ENCODE measurements at regions not wholly inside any gene's neighbourhood (a gene's known extent, or its start where the extent isn't known, plus 50 kb on each side); places are given as distances from the start of the nearest gene placed in this dataset.
"Not testable (repeated sequence)": the region's sequence is repeated elsewhere in the genome, so short reads cannot be mapped to it uniquely, and the experiment has no call there.

DNA sequence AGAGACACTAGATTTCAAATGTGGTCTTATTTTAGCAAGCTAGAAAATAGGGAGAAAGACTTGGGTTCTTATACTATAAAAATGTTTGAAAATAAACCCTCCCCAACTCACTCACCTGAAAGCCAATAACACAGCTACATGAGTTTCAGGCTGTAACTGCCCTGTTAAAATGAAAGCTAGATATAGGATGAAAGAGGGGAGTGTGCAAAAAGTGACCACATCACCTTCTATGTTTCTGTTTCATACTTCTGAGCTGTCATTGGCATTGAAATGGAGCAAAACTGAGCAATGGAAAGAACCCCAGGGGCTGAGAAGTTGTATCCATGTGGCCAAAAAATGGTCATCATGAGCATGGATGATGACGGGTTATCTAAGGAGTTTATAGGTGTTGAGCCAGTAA, 148.1 kb upstream of the TENT5A start:
- no peak for DNase-seq

DNA sequence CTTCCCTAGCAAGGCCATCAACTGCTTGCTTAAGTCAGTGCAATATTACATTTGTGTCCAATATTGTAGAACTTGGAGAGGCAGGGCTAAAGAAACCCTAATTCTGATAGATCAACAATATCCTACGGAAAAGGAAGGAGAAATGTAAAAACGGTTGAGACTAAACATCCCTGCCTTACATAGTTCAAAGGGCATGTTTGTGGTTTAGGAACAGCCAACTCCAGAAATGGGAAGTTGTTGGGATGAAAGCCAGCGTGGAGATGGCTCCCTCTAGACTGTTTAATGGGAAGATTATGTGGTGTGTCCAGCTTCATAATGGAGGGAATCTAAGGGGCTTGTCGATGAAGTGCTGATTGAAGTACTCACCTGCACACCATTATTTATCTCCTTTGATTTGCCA, 145.3 kb upstream of the TENT5A start:
- no peak for DNase-seq

DNA sequence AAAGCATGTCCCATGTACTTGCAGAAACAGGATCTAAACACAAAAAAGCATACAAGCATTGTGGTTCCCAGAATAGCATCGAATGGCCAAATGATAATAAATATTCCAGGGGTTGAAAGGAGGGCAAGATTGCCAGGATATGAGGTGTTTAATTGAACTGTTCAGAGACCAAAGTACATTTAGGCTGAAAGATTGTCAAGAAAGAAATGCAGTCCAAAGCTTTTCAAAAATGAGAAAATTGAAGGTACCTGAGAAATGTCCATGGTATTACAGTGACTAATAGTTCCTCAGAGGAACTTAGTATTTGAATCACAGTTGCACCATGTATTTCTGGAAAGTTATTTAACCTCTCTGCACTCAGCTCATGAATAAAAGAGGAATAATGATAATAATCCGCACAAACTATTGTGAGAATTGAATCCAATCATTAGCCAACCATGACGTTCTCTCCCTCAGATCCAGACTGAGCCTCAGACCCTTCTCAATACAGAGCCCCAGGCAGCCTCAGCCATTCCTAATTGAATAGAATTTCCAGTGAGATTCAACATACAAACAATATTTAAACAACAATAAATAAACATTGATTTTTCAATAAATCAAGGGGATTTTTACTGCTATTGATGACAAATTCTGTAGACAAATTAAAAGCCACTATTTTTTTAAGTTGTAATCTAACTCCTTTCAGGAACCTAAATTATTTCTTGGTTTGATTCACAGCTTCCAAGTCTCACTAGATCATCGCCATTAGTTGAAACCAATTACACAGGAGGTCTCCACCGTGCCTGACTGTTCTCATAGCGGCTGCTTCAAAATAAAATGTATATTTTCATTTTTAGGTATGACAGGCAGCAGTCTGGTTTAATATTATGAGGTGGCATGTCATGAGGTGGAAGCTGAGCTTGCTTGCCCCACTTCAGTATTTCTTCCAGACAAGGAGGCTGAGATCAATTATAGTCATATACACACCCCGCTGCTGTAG, 144.3 kb upstream of the TENT5A start:
- DNase-seq, result no peak

DNA sequence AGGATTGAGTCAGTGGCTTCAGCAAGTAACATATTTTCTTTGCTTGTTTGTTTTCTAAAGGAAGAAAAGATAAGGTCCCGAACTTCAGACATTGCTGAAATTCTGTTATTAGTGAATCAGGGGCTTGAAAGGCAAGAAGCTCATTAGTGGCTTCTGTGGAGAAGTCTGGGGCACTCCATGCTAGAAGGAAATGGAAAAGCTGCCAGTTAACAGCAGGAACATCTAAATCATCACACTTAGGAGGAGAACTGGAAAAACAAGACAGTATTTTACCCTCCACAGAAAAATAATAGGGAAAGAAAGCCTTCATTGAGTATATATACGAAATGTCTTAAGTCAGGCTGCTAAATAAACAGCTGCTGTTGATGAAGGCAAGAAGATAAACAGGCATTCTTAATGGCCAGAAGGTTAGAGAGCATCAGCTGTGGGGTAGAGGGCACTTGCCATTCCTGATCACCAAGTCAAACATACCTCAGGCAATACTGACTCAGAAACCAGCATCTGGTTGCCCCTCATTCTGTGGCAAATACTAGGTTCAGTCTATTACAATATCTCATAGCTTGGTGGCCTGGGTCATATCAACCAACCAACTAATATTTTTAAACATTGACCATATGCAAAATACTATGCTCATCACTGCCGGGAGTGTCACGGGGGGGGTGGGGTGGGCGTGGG, 143.2 kb upstream of the TENT5A start:
- DNase-seq, result no peak

DNA sequence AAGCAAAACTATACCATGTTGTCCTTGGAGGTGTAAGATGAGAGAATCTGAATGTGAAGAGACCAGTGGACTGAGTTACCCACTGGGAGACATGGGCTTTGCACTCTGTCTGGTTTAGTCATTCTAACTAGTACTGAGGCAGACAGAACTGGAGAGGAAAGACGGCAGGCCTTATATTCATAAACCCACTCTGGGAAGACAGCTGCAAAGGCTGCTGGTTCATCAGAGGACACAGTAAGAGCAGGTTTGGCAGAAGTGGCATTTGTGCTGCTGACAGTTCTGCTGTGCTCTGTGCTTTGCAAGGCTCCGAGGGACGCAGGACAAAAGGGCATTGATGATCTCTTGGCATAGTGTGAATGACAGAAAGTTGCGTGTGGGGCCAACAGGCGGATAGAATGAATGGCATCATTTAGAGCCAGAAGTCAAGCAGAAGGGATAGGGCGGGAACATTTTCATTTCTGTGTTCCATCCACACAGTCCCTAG, 142.3 kb upstream of the TENT5A start:
- DNase-seq, result no peak

DNA sequence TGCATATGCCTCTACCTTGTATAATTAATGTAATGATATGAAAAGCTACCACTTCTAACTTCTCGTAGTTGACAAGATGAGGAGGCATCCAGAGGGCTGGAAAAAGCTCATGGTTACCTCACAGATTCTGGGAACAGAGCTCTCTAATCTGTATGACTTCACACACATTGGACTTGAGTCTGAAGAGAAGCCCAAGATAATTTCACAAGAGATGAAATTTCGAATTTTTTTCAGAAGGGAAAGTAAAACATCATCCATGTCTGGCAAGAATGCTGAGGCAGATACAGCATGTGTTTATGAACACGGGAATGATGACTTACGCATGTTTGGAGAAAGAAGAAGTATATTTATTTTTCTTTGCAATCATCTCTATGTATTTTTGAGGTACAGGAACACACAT, 141.8 kb upstream of the TENT5A start:
- no peak for DNase-seq

DNA sequence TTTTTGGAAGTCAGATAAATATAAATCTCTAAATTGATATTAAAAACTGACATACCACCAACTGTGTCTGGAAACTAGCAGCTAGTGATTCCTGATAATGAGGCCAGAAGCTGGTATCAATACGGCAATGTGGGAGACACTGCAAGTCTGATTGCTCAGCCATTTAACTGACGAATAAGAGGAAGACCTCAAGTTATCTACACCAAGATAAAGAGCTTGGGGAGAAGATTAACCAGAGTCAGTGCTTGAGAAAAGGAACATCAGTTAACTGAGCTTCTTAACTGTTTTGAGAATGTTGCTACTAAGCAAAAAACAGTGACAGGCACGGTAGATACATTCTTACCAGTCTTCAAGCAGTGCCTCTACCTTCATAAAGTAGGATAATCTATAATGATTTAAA, 140.4 kb upstream of the TENT5A start:
- DNase-seq, result no peak

DNA sequence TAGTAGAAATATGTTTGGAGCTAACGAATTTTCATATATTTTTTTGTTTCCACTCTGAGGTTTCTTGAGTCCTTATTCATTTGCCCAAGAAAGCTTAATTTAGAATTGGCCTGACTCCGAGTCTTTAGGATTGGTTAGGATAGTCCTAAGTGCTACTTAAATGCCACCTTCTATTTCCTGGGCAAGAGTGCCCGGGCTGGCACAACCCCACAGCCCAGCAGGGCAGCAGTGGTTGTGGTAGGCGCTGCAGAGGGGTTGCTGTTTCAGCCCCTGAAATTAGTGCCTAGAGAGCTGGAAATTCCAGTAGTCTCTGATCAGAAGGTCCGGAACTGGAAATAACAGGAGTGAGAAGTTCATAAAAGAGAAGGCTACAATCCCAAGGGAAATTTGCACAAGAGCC, 139.4 kb upstream of the TENT5A start:
- no peak for DNase-seq

DNA sequence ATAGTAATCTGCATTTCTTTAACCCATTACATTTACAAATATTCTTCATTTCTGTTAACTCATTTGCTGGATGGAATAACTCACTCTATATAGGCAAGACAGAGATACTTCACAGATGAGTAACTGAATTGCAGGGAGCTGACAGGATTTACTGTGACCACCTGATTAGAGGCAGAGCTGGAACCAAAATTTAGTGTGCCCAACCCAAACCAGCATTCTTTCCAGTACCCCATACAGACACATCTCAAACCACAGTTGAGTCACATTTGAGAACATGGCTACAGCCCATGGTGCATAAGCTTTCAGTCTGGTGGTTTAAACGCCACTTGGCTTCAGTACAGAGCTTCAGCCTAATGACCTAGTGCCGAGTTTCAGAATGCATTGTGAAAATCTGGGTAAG, 138.4 kb upstream of the TENT5A start:
- DNase-seq, result no peak

DNA sequence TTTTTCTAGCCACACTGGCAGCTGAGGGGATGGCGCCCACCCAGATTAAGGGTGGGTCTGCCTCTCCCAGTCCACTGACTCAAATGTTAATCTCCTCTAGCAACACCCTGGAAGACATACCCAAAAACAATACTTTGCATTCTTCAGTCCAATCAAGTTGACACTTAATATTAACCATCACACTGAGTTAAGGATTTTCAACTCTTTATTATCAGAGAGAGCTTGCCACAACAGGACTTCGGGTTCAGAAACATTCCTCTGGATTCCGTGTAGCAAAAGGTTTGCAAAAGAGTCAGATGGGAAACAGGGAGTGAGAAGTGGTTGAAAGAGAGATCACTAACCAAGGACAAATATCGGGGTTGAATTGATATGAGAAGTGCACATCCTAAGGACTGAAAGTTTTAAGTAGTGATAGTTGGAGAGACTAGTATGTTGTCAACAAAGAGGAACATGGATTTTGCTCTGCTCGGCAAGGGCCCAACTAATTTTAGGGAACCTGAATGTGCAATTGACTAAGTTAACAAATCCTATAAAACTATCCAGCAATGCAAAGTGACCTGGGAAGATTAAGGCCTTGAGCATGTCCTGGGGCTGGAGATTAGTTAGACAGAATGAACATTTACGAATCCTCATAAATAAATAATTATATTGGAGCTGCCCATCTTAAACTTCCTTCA, 137.0 kb upstream of the TENT5A start:
- DNase-seq, result no peak

DNA sequence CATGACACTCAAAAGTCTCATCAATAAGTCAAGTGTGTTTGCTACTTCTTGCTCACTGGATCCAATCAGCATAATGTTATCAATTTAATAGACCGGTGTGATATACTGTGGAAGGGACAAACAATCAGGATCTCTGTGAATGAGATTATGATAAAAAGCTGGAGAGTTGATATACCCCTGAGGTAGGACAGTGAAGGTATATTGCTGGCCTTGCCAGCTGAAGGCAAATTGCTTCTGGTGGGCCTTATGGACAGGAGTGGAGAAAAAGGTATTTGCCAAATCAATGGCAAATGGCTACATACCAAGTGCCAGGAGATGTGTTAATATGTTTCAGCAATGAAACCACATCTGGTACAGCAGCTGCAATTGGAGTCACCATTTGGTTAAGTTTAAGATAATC, 134.4 kb upstream of the TENT5A start:
- DNase-seq, result not testable (repeated sequence)

DNA sequence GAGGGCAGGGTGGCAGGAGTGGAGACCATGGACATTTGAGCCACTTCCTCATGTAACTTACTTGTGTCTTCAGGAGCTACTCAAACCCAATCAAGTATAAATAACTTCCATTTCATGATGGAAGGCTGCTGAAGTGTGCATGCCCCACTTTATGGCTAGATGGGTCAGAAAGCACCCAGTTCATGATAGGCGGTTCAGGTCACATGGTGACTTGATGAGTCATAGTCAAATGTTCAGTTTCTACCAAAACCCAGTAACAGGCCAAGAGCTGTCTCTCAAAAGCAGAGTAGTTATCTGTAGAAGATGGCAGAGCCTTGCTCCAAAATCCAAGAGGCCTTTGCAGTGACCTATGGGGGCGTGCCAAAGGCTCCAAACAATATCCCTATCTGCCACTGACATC, 133.7 kb upstream of the TENT5A start:
- no peak for DNase-seq

DNA sequence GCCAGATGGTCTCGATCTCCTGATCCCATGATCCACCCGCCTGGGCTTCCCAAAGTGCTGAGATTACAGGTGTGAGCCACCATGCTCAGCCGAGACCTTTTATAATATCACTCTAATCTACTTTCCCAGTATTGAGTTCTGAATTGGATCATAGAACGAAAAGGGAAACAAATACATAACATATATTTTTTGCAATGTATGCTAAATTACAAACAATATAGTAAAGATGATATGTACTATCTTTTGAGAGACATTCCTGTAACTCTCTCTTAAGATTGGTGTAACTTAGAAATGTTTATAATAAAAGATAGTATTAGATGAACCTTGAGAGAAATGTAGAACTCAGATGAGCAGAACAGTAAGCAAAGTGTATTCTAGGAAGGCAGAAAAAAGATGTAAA, 129.2 kb upstream of the TENT5A start:
- DNase-seq, result no peak

DNA sequence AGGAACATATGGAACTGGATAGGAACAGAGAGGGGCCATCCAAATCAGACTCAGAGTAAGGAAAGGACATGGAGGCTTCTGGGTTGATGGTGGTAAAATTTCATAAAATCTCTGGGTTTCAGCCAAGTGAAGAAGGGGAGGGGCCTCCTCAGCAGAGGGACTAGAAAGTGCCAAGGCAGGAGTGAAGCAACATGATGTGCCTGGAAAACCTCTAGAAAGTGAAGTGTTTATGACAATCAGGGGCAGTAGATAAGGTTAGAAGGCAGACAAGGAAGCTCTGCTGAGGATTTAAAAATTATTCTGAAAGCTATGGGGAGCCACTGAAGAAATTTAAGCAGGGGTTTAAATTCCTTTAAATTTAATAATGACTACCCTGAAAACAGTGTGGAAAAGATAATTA, 126.0 kb upstream of the TENT5A start:
- DNase-seq, result no peak

DNA sequence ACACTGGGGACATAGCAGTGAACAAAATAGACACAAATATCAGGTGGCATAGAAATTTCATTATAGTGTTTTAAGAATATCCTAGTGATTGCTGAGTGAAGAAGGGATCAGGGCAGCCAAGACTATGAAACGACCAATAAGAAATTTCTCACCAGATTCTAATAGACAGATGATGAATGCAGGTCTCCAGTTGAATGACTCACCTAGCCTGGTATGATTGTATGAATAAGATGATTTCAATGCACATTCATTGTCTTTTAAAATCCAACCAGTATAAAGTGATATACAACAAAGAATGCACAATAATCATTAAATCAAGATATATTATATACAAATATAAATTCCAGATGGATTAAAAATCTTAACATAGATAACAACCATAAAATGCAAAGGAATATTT, 124.5 kb upstream of the TENT5A start:
- DNase-seq, result no peak

DNA sequence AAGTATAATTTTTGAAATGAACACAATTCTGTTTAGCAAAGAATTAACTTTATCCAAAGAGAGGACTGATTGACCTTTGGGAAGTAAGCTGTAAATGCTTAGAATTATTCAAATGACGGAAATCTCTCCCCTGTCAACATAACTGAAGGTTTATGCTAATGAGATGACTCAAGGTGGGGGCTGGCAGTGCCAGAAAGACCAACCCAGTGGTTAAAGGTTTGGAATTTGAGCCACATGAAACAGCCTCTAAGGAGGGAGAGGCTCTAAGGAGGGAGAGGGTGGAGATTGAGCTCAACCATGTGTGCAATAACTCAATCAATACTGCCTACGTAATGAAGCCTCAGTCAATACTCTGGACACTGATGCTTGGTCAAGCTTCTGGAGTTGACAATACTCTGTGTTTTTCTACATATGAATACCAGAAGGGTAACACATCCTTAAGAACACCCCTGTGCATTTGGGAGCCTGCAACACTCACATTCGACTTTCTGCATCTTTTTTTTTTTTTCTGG, 123.4 kb upstream of the TENT5A start:
- DNase-seq, result no peak

DNA sequence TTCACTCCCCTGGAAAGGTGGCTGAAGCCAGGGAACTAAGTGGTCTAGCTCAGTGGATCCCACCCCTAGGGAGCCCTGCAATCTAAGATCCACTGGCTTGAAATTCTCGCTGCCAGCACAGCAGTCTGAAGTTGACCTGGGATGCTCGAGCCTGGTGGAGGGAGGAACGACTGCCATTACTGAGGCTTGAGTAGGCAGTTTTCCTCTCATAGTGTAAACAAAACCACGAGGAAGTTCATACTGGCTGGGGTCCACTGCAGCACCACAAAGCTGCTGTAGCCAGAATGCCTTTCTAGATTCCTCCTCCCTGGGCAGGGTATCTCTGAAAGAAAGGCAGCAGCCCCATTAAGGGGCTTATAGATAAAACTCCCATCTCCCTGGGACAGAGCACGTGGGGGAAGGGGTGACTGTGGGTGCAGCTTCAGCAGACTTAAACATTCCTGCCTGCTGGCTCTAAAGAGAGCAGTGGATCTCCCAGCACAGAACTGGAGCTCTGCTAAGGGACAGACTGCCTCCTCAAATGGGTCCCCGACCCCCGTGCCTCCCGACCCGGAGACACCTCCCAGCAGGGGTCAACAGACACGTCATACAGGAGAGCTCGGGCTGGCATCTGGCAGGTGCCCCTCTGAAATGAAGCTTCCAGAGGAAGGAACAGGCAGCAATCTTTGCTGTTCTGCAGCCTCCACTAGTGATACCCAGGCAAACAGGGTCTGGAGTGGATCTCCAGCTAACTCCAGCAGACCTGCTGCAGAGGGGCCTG, 117.4 kb upstream of the TENT5A start:
- not testable (repeated sequence) for DNase-seq

DNA sequence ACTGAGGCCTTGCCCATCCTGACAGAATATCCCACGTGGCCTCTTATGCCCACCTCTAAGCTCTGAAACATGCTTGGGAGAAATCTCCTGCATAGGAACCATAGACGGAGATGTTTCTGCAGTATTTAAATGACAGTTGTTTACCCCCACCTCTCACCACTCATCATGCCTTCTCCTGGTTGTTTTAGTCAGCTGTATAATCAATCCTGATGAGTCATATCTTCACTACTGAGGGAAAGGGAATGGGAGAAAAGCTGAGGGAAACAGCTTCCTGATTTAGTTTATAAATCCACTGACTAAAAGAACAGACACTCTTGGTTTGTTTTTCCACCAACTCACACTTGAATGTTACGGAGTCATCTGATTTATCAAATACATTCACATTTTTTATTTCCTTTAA, 113.2 kb upstream of the TENT5A start:
- DNase-seq, result no peak

DNA sequence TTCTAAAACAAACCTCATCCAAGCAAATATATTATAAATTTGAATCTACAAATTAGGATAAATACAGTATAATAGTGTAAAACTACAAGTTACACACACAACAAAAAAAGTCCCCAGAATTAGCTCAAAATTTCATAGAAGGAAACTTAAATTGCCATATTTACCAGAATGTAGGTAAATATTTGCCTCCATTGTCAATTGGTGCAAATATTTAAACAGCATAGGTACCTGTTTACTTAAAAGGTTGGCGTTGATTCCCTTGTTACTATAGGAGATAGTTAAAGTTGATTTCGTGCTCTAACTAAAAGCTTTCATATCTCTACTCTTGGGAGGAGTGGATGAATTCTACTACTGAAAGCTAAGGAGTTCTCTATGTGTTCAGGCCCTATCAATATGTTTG, 111.6 kb upstream of the TENT5A start:
- no peak for DNase-seq

DNA sequence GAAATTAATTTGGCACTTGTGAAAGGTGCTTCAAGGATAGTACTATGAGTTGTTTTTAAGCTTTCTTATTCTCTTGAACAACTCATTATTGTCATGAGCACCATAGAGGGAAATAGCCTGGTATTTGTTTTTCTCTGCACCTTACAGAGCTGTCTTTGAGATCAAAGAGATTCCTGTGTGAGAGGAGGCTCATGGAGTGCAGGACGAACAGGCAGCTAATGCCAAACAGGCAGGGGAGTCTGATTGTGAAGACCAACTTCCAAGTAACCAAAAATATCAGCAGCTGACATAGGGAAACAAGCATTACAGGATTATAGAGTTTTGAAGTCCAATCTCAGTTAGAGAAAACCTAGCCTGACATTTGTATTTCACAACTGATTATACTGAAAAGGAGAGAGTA, 110.6 kb upstream of the TENT5A start:
- no peak for DNase-seq

DNA sequence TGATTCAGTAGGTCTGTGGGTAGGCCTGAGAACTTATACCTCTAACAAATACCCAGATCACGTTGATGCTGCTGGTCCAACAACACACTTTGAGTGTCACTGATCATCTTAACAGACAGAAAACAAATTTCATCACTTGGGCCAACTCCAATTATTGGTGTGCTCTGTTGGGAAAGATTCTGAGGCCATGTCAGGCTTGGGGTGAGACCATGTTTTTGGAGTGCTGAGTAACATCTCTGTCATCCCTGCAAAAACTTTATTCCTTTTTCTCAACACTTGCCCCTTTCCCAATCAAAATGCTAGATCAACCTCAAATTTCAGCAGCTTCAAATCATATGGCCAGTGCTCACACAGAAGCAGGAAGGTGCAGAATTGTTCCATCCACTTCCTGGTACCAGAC, 108.8 kb upstream of the TENT5A start:
- DNase-seq, result no peak

DNA sequence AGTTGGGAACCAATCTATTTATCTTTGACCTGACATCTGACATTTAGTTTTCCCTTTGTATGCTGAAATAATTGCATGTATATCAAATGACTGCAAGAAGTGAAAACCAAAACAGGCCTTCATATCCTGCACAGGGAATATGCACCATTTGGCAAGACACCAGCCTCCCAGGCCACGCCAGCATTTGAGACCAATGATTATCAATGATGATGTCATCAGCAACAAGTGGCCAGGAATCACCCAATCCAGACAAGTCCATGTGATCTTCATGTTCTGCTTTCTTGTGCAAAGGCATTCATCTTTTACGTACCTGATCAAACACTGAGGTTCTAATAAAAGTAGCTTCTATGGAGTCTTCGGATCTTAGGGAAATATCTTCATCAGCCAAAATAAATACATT, 107.4 kb upstream of the TENT5A start:
- no peak for DNase-seq

DNA sequence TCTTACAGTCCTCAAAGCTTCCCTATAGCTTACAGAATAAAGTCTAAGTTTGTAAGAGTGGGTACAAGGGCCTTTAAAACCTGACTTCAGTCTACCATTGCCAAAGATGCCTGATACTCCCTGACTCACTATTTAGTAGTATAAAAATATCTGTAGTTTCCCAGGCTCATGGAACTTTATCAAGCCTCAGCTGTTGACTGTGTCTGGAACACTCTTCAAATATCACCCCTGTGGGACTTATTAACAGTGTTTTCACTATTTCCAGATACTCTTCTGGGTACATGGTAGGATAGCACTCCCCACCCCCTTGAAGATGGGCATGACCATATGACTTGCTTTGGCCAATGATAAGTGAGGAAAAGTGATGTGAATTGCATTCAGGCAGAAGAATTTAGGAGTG, 105.3 kb upstream of the TENT5A start:
- DNase-seq, result no peak
